Inferior parietal cortex (tissue), 1 donor: ENCODE measurements at regions not wholly inside any gene's neighbourhood (a gene's known extent, or its start where the extent isn't known, plus 50 kb on each side); places are given as distances from the start of the nearest gene placed in this dataset.
"Not testable (repeated sequence)": the region's sequence is repeated elsewhere in the genome, so short reads cannot be mapped to it uniquely, and the experiment has no call there.

Experiments used
- DNase-seq: peaks from one replicate; pipeline ENCODE4 v3.0.0-alpha.2; 2016; ENCODE audit errors: extremely low spot score

DNA sequence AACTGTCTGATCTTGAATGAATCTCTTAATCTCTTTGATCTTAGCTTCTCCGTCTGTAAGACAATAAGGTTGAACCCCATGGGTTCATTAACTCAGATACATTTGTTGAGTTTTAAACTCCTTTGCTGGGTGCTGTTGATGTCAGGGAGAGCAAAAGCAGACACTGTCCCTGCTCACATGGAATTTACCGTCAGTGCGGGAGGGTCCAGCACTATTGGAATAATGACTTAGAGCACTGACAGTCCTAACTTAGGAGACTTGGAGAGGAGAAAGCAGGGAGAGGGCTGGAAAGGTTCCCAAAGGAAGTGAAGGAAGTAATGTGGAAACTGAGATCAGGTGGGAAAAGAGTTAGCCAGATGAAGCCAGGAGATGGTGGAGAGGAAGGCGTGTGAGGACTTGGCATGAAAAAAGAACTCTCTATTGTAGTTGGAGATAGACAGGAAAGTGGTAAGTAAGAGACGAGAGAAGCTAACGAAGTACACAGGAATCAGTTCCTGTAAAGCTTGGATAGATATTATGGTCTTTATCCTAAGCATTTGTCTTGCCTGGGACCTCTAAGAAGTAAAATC lies 141.4 kb upstream of the SERTAD2 start:
- DNase-seq: no peak

DNA sequence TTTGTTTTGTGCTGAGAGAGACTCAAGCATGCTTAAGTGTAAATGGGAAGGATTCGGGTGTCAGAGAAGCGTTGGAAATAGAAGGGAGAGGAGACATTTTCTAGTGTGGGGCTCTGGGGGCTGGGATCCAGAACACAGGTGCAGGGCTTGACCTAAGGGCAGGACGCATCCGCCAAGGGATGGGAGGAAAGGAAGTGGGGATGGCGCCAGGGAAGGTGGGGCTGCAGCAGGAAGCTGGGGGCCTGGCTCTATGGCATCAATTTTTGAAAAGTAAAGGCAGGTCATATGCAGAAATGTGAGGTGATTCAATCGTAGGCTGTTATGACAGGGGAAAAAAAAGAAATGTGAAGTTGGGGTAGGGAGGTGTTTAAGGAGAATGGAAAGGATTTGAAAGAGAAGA lies 143.2 kb upstream of the SERTAD2 start:
- no peak for DNase-seq

DNA sequence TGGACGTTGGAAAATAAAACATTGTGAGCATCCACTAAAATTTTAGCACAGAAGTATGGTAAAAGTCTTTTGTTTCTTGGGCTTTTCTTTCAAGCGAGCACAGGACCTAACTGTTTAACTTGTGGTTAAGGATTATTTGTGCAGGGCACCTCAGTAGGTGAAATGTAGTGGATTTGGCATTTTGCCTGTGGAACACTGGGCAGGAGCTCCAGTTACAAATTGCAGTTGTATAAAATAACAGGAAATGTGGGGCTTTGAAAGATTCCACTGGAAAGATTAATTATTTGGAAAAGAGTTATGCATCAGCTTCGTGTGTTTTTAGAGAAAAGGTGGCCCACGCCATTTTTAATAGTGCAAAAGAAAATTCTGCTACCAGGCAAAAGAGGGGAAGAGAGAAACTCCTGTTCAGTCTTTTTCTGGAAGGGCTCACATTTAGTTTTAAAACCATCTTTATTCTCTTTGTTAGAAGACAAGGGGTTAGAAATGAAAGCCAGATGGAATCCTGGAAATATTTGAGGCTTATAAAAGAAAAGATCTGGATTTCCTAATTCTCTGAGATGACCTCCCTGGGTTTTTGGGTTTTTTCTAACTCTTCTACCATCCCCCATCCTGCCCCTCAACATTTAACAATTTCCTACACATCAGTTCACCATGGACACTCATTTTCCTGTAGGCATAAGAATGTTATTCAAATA lies 144.3 kb upstream of the SERTAD2 start:
- DNase-seq: no peak

DNA sequence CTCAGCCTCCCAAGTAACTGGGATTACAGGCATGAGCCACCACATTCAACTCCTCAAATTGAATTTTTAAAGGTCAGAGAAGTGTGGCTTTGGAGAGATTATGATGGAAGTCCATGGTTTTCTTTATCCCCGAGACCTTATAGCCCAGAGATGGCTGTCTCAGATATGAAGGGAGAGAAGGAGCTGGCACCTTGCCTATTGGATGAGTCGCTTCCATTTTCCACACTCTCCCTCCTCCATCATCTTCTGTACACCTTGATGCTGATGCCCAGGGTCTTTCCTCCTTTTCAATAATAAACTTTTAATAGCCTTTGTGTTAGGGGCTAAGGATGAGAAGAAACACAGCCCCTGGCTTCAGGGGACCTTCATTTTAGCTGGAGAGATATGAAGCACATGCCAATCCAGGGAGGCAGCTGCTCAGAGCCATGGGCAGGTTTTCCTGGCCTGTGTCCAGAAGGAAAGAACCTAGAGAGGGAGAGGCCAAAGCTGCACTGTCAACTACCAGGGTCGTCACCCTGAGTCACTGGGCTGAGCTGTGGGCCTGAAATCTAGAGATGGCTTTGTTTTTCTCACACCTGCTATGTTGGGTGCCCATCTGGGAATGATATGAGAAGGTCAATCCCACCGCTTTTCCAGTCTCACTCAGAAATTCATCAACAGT lies 146.0 kb upstream of the SERTAD2 start:
- DNase-seq: no peak

DNA sequence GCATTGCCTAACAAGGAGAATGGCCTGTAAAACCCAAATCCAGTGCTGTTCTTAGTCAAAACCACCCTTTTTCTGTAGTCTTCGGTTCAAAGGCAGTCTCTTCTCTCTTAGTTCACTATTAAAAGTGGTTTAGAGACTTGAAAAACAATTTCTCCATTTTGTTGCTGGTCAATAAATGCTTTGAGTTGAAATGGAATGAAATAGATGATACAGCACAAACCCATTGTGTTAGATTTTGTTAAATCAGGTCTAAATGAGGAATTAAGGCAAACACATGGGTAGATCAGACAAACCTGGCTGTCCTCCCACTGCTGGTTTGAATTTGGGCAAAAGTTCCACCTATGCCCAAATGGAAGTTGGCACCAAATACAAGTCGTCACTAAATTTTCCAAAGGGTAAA lies 150.1 kb upstream of the SERTAD2 start:
- DNase-seq: no peak

DNA sequence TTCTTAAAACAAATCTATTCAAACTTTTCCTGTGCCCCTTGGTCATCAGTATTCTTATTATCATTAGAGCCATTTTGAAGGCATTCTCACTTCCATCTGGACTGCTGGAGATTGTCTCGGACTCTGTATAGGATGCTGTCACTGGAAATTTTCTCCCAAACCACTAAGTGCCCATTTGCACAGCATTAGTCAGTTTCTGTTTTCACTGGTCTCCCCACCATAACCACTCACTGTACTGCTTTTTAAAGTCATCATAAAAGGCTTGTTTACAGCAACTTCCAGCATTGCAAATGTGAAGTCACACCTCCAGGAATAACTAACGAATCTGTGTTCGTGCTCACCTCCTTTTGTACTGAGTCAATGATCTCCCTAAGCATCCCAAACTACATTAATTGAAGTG lies 150.9 kb upstream of the SERTAD2 start:
- DNase-seq: no peak

DNA sequence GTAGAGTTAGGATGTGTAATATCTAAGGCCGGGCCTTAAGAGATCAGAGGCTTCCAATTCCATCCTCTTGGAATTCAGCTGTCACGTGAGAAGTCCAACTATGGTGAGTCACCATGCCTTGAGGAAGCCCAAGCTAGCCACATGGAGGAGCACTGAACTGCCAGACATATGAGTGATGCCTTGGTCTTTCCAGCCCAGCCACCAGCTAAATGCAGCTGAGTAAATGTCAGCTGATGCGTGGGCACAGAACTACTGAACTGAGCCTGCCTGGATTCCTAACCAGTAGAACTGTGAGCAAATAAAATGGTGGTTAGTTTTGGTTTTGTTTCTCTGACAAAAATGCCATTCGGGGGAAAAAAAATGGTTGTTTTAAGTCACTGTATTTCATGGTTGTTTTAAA lies 153.7 kb upstream of the SERTAD2 start:
- no peak for DNase-seq

DNA sequence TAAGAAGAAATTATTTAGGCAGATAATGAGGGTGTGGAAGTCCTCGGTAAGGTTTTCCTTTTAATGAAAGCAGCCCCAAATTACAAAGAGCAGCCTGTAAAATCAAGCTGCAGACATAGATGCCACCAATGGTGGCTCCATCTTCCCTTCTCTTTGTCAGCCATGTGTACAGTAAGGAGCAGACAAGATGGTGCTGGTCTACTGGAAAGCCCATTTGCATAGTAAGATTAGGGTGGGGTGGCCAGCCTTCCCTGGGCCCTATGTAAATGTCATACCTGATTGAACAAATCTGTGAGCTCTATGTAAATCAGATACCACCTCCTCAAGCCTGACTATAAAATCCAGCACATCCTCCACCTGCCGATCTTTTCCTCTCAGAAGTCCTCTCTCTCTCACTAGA lies 154.4 kb upstream of the SERTAD2 start:
- DNase-seq: no peak

DNA sequence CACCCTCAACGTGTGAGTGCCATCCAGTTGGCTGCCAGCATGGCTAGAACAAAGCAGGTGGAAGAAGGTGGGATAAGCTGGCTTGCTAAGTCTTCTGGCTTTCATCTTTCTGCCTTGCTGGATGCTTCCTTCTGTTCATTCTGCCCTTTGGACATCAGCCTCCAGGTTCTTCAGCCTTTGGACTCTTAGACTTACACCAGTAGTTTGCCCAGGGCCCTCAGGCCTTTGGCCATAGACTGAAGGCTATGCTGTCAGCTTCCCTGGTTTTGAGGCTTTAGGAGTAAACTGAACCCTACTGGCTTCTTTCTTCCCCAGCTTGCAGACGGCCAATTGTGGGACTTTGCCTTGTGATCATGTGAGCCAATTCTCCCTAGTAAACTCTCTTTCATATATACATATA lies 155.0 kb upstream of the SERTAD2 start:
- DNase-seq: no peak

DNA sequence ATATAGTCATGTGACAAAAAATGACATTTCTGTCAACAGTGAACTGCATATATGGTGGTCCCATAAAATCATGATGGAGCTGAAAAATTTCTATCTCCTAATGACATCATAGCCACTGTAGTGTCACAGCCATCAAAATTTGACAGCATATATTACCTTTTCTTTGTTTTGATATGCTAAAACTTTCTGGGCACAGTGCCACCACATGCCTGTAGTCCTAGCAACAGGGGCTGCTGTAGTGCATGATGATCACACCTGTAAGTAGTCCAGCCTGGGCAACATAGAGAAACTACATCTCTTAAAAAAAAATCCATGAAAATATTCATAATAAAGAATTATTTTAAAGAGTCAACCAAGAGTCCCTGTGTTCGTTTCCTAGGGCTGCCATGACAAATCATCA lies 155.5 kb upstream of the SERTAD2 start:
- no peak for DNase-seq

DNA sequence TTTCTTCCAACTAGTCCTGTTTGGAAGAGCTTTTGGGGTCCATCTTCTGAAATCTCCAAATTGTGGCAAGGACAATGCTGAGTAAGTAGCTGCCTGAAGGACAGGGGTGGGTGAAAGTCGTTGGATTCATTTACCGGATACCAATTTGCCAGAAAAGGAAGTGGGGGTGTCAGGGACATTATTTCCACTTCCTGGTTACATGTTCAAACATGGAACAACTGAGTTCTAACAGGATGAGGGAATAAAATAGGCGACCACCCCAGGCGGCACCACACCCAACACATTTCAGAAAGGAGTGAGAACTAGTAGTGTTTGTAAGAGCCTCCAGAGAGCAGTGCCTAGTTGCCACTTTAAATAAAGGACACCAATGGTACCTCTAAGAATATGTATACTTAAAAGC lies 158.6 kb upstream of the SERTAD2 start:
- no peak for DNase-seq

DNA sequence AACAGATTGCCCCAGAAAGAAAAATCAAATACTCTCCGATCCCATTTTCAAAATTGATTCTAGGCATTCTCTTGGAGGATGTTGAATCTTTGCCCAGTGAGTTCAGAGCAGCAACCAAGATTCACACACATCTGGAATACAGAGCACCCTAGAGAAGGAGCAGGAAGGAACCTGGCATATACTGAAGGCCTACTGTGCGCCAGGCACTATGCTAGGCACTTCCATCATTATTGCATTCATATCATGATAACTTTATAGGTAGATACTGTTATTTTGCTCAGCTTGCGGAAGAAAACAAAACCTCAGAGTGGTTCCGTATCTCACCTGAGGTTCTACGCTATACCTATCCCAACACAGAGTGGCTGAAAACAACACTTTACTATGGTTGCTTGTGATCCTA lies 160.3 kb upstream of the SERTAD2 start:
- DNase-seq: no peak

DNA sequence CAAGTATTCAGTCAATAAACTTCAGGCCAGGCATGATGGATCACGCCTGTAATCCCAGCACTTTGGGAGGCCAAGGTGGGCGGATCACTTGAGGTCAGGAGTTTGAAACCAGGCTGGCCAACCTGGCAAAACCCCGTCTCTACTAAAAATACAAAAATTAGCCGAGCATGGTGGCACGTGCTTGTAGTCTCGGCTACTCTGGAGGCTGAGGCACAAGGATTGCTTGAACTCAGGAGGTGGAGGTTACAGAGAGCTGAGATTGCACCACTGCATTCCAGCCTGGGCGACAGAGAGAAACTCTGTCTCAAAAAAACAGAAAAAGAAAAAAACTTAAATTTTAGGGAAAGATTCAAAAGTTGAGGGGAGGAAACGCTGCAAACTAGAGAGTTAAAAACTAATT lies 162.8 kb upstream of the SERTAD2 start:
- not testable (repeated sequence) for DNase-seq

DNA sequence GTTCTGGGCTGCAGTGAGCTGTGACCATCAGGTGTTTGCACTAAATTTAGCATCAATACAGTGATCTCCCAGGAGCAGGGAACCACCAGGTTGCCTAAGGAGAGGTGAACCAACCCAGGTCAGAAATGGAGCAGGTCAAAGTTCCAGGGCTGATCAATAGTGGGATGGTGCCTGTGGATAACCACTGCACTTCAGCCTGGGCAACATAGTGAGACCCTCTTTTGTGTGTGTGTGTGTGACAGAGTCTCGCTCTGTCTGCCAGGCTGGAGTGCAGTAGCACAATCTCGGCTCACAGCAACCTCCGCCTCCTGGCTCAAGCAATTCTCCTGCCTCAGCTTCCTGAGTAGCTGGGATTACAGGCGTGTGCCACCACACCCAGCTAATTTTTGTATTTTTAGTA lies 163.7 kb upstream of the SERTAD2 start:
- no peak for DNase-seq

DNA sequence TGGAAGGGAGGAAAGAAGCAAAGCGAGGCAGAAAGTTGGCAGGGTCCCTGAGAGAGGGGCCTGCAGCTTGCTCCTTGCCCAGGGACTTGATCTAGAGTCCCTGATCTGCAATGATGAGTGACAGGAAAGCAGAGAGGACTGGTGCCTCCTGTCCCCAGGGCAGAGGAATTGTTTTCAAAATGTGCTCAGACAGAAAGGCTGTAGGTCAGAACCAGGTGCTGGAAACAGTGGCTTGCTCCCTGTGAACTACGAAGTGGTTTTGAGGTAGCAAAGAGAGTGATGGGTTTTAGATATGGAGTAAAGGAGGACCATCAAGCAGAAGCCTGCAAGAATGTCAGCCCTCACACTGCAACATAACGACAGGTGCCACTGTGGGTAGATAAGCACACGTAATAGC lies 164.9 kb upstream of the SERTAD2 start:
- no peak for DNase-seq

DNA sequence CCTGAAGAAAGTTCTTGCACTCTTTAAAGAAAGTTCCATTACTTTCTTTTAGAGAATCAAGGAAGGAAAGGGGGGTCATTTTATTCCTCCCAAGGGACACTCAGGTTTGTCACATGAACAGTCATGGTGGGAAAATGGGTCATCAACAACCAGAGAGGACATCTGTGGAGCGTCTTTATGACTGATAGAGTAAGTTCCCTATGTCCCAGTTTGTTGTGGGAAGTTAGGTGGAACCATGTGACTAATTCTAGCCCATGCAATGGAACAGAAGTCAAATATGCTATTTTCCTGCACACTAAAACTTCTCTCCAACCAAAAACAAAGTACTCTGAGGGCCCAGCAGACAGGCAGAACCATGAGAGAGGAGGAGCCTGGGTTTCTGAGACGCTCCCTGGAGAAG lies 165.6 kb upstream of the SERTAD2 start:
- no peak for DNase-seq

DNA sequence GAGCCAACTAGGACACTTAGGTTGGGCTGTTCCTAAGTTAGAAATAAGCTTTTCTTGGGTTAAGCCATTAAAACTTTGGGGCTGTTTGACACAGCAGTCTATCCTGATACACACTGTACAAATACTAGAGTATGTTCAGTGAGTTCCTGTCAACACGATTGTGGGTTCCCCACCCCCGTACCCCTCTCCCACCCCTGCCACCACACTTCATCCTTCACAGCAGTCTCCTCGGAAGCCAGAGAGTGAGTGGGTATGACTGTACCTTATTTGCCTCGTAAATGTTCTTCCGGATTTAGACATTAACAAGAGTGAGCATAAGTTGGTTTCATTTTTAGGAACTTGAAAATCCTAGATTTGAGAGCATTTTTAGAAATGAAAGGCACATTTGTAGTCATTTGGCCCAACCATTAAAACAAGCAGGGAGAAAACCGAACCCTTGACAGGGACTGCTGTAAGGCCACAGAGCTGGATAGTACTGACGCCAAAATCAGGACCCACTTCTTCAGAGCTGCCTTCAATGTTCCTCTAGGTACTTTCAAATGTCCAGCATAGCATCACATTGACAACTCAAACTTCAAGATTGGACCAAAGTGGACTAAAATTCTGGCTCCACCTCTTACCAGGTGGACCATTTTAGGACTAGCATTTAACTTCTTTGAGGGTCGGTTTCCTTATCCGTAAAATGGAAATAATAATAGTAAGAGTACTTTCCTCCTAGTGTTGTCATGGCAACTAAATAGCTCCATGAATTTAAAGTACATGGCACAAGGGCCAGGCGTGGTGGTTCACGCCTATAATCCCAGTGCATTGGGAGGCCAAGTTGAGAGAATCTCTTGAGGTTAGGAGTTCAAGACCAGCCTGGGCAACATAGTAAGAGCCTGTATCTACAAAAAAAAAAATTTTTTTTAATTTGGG lies 166.3 kb upstream of the SERTAD2 start:
- DNase-seq: no peak

DNA sequence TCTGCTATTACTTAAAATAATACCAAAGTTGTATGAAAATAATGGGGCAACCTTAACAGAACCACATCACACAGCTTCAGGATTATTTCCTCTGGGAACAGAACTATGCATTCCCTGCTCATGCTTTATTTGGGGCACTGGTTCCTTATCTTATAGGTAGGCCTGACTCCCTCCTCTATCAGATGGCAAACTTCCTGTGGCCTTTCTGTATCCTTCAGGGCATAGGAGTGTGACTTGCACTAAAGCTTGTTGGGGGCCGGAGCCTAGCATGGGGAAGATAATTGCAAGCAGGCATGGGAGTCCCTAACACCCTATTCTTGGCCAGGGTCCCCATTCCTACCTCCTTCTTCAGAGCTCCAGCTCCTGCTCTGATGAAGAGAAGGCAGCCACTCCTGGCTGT lies 167.2 kb upstream of the SERTAD2 start:
- no peak for DNase-seq

DNA sequence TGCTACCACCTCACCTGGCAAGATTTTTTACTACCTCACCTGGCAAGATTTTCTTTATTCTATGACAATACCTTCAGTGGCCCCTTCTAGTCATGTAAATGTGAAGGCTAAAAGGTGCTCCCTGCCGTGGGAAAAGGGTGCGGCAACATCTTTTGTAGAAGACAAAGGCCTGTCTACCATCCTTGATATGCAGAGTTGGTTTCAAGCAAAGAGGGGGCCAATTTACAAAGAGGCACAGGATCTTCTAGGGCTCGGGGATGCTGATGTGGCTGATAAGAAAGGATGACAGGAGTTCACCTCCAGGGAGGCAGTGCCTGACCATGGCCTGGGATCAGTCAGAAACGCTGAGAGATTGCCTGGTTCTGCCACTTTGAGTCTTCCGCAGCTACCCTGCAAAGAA lies 165.4 kb upstream of the SLC1A4 start:
- no peak for DNase-seq

DNA sequence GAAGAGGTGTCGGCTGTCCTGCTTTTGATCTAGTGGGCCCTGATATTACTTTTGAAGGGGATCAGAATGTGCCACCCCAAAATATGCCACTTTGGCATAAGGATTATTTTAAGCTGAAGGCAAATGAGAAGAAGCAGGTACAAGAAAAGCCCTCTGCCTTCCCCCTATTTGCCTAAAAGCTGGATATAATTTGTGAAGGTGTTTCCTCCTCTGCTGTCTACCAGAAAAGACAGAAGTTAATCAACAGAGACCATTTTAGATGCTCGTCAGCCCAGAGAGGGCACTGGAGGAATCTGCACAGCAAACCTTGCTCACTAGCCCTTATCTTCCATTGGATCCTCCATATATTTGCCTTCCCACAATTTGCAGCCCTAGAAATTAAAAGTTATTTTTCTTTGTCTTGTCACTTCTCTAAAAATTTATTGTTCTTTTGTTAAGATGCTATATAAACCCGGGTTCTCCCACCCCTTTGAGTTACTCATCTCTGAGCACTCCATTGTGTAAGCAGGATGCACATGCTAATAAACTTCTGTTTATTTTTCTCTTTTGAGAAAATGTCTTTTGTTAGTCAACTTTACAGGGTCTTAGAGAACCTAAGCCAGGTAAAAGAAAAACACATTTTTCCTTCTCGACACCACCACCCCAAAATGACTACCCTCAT lies 163.2 kb upstream of the SLC1A4 start:
- DNase-seq: no peak

DNA sequence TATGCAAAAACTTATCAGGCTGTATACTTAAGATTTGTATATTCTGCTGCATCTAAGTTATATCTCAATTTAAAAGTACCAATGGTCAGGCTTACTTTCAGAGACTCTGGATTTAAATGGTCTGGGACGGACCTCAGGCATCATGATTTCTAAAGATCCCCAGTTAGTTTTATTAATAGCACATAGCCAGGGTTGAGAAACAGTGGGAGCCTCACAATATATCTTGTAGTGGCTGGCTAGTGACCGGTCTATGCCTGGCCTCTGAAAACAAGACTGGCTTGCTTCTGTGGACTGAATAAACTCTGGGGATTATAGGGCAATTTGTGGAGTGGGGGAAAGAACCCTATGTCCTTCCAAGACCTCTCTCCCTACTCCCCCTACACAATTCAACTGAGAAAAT lies 162.5 kb upstream of the SLC1A4 start:
- no peak for DNase-seq

DNA sequence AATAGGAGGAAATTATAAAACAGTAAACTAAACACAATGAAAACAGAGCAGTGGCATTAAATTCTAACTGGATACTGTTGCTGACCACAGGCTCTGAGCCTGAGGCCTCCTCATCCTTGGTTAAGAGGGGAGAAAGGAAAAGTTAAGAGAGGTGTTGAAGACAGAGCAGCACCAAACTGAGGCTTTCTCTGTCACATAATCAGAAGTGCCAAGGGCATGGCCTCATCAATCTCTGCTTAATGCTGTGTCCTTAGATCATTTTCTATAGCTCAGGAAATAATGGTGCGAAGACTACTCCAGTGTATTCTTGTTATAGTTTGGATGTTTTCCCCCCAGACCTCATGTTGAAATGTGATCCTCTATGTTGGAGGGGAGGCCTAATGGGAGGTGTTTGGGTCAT lies 160.9 kb upstream of the SLC1A4 start:
- DNase-seq: no peak
